ENCODE measurements at regions not wholly inside any gene's neighbourhood (a gene's known extent, or its start where the extent isn't known, plus 50 kb on each side); places are given as distances from the start of the nearest gene placed in this dataset.

DNA sequence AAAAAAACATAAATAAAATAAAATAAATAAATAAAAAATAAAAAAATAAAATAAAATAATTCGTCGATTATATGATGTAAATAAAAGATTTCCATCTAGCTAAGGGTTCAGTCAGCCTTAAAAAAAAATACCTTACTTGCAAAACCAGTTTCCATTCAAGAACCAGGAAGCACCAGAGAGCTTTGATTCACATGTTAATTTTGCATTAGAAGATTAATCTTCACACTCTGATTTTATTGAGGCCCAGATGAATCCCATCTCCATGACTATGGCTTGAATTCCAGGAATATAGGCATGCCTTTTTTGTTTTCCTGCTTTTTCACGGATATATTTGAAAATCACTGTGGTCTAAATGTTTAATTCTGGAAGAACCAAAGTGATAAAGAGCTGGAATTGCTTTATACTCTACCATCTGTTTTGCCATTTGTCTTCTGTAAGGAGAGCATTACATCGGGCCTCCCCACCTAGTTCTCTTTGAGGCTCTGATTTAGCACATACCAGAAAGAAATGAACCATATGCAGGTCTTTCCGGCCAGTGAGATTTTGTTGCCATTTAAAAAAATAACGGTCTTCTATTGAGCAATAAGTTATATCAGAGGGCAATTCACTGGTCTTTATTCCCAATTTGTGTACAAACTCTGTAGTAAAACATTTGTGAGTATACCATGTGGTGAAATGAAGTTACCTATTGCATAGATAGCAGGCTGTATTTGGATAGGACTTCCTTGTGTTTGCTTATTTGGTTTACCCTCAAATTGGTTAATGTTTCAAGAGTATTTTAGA, 175.5 kb downstream of the AEBP2 start:
- TF ChIP-seq, protein P1, sequence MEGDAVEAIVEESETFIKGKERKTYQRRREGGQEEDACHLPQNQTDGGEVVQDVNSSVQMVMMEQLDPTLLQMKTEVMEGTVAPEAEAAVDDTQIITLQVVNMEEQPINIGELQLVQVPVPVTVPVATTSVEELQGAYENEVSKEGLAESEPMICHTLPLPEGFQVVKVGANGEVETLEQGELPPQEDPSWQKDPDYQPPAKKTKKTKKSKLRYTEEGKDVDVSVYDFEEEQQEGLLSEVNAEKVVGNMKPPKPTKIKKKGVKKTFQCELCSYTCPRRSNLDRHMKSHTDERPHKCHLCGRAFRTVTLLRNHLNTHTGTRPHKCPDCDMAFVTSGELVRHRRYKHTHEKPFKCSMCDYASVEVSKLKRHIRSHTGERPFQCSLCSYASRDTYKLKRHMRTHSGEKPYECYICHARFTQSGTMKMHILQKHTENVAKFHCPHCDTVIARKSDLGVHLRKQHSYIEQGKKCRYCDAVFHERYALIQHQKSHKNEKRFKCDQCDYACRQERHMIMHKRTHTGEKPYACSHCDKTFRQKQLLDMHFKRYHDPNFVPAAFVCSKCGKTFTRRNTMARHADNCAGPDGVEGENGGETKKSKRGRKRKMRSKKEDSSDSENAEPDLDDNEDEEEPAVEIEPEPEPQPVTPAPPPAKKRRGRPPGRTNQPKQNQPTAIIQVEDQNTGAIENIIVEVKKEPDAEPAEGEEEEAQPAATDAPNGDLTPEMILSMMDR (IDR thresholded peaks at IDR 0.05): no peak
- TF ChIP-seq POLR2A (IDR thresholded peaks at IDR 0.05): no peak

All from heart left ventricle (tissue), 13 donors.